ENCODE measurements at regions not wholly inside any gene's neighbourhood (a gene's known extent, or its start where the extent isn't known, plus 50 kb on each side); places are given as distances from the start of the nearest gene placed in this dataset.
A peak's percentile ranks its signal among the peaks of the same experiment; 100 is the strongest.

GRCh38 chr5:56337715-56338319, 104.7 kb upstream of the ANKRD55 start:
- no peak for DNase-seq (ENCODE audit: low read depth)
- H3K4me3 ChIP-seq (ENCODE audit: low read depth, low read length) = no peak overlapping the region
- TF ChIP-seq POLR2A (IDR thresholded peaks at IDR 0.05; ENCODE audit: extremely low read depth, insufficient read length) (no peak), MYC (IDR thresholded peaks at IDR 0.05; ENCODE audit: low read depth, low read length) (no peak), CTCF (IDR thresholded peaks at IDR 0.05; ENCODE audit: low read depth, low read length) (no peak)
- TF ChIP-seq, protein P1, sequence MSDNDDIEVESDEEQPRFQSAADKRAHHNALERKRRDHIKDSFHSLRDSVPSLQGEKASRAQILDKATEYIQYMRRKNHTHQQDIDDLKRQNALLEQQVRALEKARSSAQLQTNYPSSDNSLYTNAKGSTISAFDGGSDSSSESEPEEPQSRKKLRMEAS (IDR thresholded peaks at IDR 0.05; ENCODE audit: low read depth, low read length) = no peak

- TF ChIP-seq MYC (IDR thresholded peaks at IDR 0.05; ENCODE audit: low read depth, low read length) (no peak), POLR2A (IDR thresholded peaks at IDR 0.05; ENCODE audit: extremely low read depth, insufficient read length) (no peak), CTCF (IDR thresholded peaks at IDR 0.05; ENCODE audit: low read depth, low read length) (no peak)
- TF ChIP-seq, protein P1 (IDR thresholded peaks at IDR 0.05; ENCODE audit: low read depth, low read length) = no peak
- DNase-seq (ENCODE audit: low read depth) = no peak
- no peak overlapping the region for H3K4me3 ChIP-seq (ENCODE audit: low read depth, low read length)
These were observed 102.1 kb upstream of the ANKRD55 start for GRCh38 chr5:56335212-56335611.

DNA sequence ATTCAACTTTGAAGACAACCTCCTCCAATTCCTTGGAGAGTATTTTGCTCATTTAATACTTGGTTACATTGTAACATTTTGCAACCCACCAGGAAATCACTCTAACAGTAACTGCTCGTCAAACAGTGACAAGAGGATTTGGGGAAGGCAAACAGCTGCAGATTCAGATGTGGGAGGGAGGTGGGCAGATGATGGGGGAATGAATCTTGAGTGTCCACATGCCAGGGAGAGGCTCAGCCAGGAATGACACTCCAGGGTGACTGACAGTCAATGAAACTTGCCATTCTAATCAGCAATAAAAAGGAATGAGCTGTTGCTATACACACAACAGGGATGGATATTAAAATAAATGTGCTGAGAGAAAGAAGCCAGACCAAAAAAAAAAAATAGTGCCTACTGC, 97.7 kb upstream of the ANKRD55 start:
- no peak overlapping the region for H3K4me3 ChIP-seq (ENCODE audit: low read depth, low read length)
- peak; percentile 21 for DNase-seq (ENCODE audit: low read depth)
- no peak for TF ChIP-seq POLR2A (IDR thresholded peaks at IDR 0.05; ENCODE audit: extremely low read depth, insufficient read length)

DNA sequence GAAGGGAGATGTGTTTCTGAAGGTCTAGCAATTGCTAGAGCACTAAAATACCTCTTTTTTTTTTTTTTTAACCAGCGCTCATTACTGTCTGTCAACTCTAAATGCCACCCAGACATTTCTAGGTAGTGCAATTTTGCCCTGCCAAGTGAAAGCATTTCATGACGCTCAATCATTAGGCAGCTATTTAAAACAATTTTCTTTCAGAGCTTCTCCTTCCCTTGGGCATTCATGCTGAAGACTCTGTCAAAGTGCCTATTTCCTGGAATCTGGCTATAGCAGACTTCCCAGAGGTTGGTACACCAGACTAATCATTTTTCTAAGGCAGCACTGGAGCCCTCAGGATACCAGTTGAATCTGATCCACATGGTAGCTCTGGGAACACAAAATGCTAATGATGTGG, 97.0 kb upstream of the ANKRD55 start:
- H3K4me3 ChIP-seq (ENCODE audit: low read depth, low read length) = no peak overlapping the region
- no peak for TF ChIP-seq CTCF (IDR thresholded peaks at IDR 0.05; ENCODE audit: low read depth, low read length)
- TF ChIP-seq MYC (IDR thresholded peaks at IDR 0.05; ENCODE audit: low read depth, low read length) = no peak
- no peak for TF ChIP-seq POLR2A (IDR thresholded peaks at IDR 0.05; ENCODE audit: extremely low read depth, insufficient read length)
- TF ChIP-seq, protein P1 (IDR thresholded peaks at IDR 0.05; ENCODE audit: low read depth, low read length) = no peak
- no peak for DNase-seq (ENCODE audit: low read depth)

- TF ChIP-seq POLR2A (IDR thresholded peaks at IDR 0.05; ENCODE audit: extremely low read depth, insufficient read length) = no peak
- TF ChIP-seq, protein P1 (IDR thresholded peaks at IDR 0.05; ENCODE audit: low read depth, low read length) = no peak
- no peak for TF ChIP-seq MYC (IDR thresholded peaks at IDR 0.05; ENCODE audit: low read depth, low read length)
- no peak for TF ChIP-seq CTCF (IDR thresholded peaks at IDR 0.05; ENCODE audit: low read depth, low read length)
- DNase-seq (ENCODE audit: low read depth) = no peak
- H3K4me3 ChIP-seq (ENCODE audit: low read depth, low read length) = no peak overlapping the region
These were observed 96.5 kb upstream of the ANKRD55 start for GRCh38 chr5:56329652-56330051.

GRCh38 chr5:56328753-56329560, 95.8 kb upstream of the ANKRD55 start:
- H3K4me3 ChIP-seq (ENCODE audit: low read depth, low read length) = no peak overlapping the region
- no peak for TF ChIP-seq POLR2A (IDR thresholded peaks at IDR 0.05; ENCODE audit: extremely low read depth, insufficient read length)
- TF ChIP-seq, protein P1 (IDR thresholded peaks at IDR 0.05; ENCODE audit: low read depth, low read length) = no peak
- no peak for TF ChIP-seq MYC (IDR thresholded peaks at IDR 0.05; ENCODE audit: low read depth, low read length)
- TF ChIP-seq CTCF (IDR thresholded peaks at IDR 0.05; ENCODE audit: low read depth, low read length) = no peak
- DNase-seq (ENCODE audit: low read depth) = no peak
